Hepatocyte (in vitro differentiated cells): ENCODE measurements at regions not wholly inside any gene's neighbourhood (a gene's known extent, or its start where the extent isn't known, plus 50 kb on each side); places are given as distances from the start of the nearest gene placed in this dataset.

ENCODE experiments used
- EZH2phosphoT487 ChIP-seq: fragments of 200-600 bp; sonication (generic); IDR thresholded peaks from one replicate; pipeline ENCODE4 v1.6.1; 2018; ENCODE audit warnings: antibody characterized with exemption, mild to moderate bottlenecking, low read depth, moderate library complexity; ENCODE audit not compliant: unreplicated experiment, severe bottlenecking
- TF ChIP-seq, protein P1 (sequence below): fragments of 200-600 bp; sonication (generic); IDR thresholded peaks from 2 replicates; pipeline ENCODE4 v1.5.1; 2016; ENCODE audit warnings: antibody characterized with exemption, mild to moderate bottlenecking; ENCODE audit not compliant: poor library complexity

DNA sequence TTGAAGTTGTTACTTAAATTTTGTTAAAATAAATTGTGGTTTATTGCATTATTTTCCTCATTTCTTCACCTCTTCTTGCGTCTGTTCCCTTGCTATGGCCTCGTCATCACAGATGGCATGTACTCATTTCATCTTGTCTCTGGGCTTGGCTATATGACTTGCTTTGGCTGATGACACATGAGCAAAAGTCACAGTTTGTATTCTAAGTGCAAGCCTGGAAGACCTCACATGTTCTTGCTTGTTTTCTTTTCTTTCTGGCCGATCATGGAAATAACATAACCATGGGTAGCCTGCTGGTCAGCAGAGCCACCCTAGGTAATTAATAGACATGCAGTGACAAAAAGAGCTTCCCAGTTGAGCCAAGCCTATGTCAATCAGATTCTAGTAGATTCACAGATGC, 527.9 kb downstream of the SPRY1 start:
- TF ChIP-seq, protein P1, sequence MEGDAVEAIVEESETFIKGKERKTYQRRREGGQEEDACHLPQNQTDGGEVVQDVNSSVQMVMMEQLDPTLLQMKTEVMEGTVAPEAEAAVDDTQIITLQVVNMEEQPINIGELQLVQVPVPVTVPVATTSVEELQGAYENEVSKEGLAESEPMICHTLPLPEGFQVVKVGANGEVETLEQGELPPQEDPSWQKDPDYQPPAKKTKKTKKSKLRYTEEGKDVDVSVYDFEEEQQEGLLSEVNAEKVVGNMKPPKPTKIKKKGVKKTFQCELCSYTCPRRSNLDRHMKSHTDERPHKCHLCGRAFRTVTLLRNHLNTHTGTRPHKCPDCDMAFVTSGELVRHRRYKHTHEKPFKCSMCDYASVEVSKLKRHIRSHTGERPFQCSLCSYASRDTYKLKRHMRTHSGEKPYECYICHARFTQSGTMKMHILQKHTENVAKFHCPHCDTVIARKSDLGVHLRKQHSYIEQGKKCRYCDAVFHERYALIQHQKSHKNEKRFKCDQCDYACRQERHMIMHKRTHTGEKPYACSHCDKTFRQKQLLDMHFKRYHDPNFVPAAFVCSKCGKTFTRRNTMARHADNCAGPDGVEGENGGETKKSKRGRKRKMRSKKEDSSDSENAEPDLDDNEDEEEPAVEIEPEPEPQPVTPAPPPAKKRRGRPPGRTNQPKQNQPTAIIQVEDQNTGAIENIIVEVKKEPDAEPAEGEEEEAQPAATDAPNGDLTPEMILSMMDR = no peak
- TF ChIP-seq EZH2phosphoT487 = no peak
